ENCODE measurements at regions not wholly inside any gene's neighbourhood (a gene's known extent, or its start where the extent isn't known, plus 50 kb on each side); places are given as distances from the start of the nearest gene placed in this dataset.

- Histone ChIP-seq H3K4me3 (no peak overlapping the region), H3K9me3 (no peaks in the 10 kb centered on the region), H3K36me3 (no peaks in the 10 kb centered on the region), H3K27ac (no peak overlapping the region), H3K27me3 (no peaks in the 10 kb centered on the region), H3K4me1 (no peaks in the 10 kb centered on the region)
- ATAC-seq (no peak), FAIRE-seq (no peak), DNase-seq (no peak)
- TF ChIP-seq, protein P1, sequence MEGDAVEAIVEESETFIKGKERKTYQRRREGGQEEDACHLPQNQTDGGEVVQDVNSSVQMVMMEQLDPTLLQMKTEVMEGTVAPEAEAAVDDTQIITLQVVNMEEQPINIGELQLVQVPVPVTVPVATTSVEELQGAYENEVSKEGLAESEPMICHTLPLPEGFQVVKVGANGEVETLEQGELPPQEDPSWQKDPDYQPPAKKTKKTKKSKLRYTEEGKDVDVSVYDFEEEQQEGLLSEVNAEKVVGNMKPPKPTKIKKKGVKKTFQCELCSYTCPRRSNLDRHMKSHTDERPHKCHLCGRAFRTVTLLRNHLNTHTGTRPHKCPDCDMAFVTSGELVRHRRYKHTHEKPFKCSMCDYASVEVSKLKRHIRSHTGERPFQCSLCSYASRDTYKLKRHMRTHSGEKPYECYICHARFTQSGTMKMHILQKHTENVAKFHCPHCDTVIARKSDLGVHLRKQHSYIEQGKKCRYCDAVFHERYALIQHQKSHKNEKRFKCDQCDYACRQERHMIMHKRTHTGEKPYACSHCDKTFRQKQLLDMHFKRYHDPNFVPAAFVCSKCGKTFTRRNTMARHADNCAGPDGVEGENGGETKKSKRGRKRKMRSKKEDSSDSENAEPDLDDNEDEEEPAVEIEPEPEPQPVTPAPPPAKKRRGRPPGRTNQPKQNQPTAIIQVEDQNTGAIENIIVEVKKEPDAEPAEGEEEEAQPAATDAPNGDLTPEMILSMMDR (IDR thresholded peaks at IDR 0.05) = no peak
- 34 to 41% methylated on average over 4 of the region's 4 CpGs for WGBS, 2 donors
- intact Hi-C loops (cut with DNase I) = no loop called here
These were observed 61.8 kb upstream of the DISP3 start for GRCh38 chr1:11417162-11417561.

GRCh38 chr1:11418056-11418455 is 60.9 kb upstream of the DISP3 start:
- intact Hi-C loops (cut with DNase I) = no loop called here
- no peak overlapping the region for H3K4me3 ChIP-seq
- no peaks in the 10 kb centered on the region for H3K9me3 ChIP-seq
- TF ChIP-seq, protein P1 (IDR thresholded peaks at IDR 0.05) = no peak
- FAIRE-seq (no peak), DNase-seq (no peak), ATAC-seq (no peak)
- no peaks in the 10 kb centered on the region for H3K27me3 ChIP-seq
- no peak overlapping the region for H3K27ac ChIP-seq
- H3K36me3 ChIP-seq = no peaks in the 10 kb centered on the region
- H3K4me1 ChIP-seq = no peaks in the 10 kb centered on the region
- WGBS, 2 donors = 68 to 78% methylated on average over 4 of the region's 4 CpGs

GRCh38 chr1:11421443-11421842 is 57.5 kb upstream of the DISP3 start:
- Histone ChIP-seq H3K36me3 (no peaks in the 10 kb centered on the region), H3K27ac (no peak overlapping the region), H3K4me3 (no peak overlapping the region), H3K4me1 (no peaks in the 10 kb centered on the region), H3K27me3 (no peaks in the 10 kb centered on the region), H3K9me3 (no peaks in the 10 kb centered on the region)
- TF ChIP-seq, protein P1 (IDR thresholded peaks at IDR 0.05) = no peak
- intact Hi-C loops (cut with DNase I) = no loop called here
- FAIRE-seq = no peak
- WGBS, 2 donors = 66 to 76% methylated on average over 8 of the region's 8 CpGs
- no peak for ATAC-seq
- DNase-seq = no peak

DNA sequence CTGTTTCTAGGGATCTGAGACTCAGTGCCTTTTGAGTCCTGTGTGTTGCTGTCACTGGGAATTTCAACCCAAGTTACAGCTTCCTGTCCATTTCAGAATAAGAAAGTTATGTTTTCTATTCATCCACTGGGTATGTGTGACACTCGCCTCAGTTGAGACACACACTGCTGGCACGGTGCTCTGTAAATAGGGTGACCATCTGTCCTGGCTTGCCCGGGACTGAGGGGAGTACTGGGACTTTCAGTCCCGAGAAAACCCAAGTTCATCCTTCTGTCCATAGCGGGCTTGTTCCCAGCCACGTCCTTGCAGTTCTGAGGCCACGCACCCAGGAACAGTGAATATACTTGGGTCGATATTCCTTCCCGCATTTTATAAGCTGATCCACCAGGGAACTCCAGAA is 56.3 kb upstream of the DISP3 start:
- intact Hi-C loops (cut with DNase I) = no loop called here

GRCh38 chr1:11426617-11427016 is 52.3 kb upstream of the DISP3 start:
- Histone ChIP-seq H3K4me1 (no peaks in the 10 kb centered on the region), H3K4me3 (no peak overlapping the region), H3K36me3 (no peaks in the 10 kb centered on the region), H3K27ac (no peak overlapping the region), H3K9me3 (no peaks in the 10 kb centered on the region), H3K27me3 (no peaks in the 10 kb centered on the region)
- DNase-seq (no peak), ATAC-seq (no peak), FAIRE-seq (no peak)
- 76 to 83% methylated on average over 4 of the region's 4 CpGs for WGBS, 2 donors
- intact Hi-C loops (cut with DNase I) = no loop called here
- TF ChIP-seq, protein P1 (IDR thresholded peaks at IDR 0.05) = no peak

More for the DNA sequence above, 56.3 kb upstream of the DISP3 start:
- DNase-seq = no peak
- Histone ChIP-seq H3K4me3 (no peak overlapping the region), H3K4me1 (no peaks in the 10 kb centered on the region), H3K27me3 (no peaks in the 10 kb centered on the region), H3K9me3 (no peaks in the 10 kb centered on the region), H3K27ac (no peak overlapping the region), H3K36me3 (no peaks in the 10 kb centered on the region)
- TF ChIP-seq, protein P1 (IDR thresholded peaks at IDR 0.05) = no peak
- FAIRE-seq = no peak
- WGBS, 2 donors = 53 to 61% methylated on average over 9 of the region's 9 CpGs
- no peak for ATAC-seq

Data from pancreas (tissue), 10 donors.